Caki2 (cell line): ENCODE measurements at regions not wholly inside any gene's neighbourhood (a gene's known extent, or its start where the extent isn't known, plus 50 kb on each side); places are given as distances from the start of the nearest gene placed in this dataset.

Experiments used
- DNase-seq: peaks from one replicate; pipeline ENCODE4 v3.0.0-alpha.2; 2015; ENCODE audit warnings: low read depth
- in situ Hi-C: cut with HindIII; loops from 2 replicates; pipeline ENCODE4 v1.10.0; 2016; ENCODE audit warnings: low sequenced_read_pairs, low pct_unique_long_range_greater_than_20kb, mixed read lengths

DNA sequence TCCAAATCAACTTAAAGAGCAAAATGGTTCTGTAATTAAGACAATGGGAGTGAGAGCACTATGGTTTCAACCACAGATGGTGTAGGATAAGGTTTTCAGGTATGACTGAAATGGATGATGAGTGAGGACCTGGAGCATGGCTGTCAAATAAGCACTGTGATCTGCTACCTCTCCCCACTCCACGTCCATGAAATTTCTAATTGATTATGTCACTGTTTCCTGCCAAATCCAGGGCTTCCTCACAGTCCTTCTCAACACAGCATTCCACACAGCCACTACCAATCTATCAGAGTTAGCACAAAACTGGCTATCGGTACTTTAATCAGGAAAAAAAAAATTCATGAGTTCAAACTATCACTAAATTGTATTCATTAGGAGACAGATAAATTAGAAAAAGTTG lies 420.4 kb upstream of the WWC1 start:
- in situ Hi-C loops = no loop called here
- DNase-seq = no peak

GRCh38 chr5:167872791-167873190 lies 418.7 kb upstream of the WWC1 start:
- in situ Hi-C loops = no loop called here
- no peak for DNase-seq

GRCh38 chr5:167877114-167877722 lies 414.2 kb upstream of the WWC1 start:
- DNase-seq = no peak
- in situ Hi-C loops = no loop called here

- no peak for DNase-seq
- in situ Hi-C loops = no loop called here
These were observed 413.5 kb upstream of the WWC1 start for GRCh38 chr5:167877924-167878323.

- no peak for DNase-seq
- in situ Hi-C loops = no loop called here
These were observed 411.0 kb upstream of the WWC1 start for GRCh38 chr5:167880420-167880819.

GRCh38 chr5:167881041-167881440 lies 410.4 kb upstream of the WWC1 start:
- in situ Hi-C loops = no loop called here

DNA sequence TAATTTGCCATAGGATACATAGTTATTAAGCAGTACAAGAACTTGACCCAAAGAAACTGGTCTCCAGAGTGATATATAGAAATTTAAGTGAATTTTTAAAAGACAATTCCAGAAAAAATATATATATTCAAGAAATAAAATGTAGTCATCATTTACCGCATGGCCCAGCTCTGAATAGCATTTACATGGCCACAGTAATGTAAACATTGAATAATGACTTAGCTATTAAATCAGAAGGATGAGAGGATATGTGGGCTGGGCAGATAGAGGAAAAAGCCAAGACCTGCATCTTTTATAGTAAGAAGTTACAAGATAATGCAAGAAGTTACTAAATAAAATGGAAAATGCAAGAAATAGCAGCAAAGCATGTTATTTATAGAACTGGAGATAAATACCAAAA lies 405.2 kb upstream of the WWC1 start:
- in situ Hi-C loops = no loop called here
- no peak for DNase-seq

More at GRCh38 chr5:167881041-167881440, 410.4 kb upstream of the WWC1 start:
- DNase-seq = no peak

- no peak for DNase-seq
- in situ Hi-C loops = no loop called here
These were observed 403.1 kb upstream of the WWC1 start for GRCh38 chr5:167888393-167888792.

- in situ Hi-C loops = no loop called here
These were observed 402.2 kb upstream of the WWC1 start for GRCh38 chr5:167889276-167889675.

DNA sequence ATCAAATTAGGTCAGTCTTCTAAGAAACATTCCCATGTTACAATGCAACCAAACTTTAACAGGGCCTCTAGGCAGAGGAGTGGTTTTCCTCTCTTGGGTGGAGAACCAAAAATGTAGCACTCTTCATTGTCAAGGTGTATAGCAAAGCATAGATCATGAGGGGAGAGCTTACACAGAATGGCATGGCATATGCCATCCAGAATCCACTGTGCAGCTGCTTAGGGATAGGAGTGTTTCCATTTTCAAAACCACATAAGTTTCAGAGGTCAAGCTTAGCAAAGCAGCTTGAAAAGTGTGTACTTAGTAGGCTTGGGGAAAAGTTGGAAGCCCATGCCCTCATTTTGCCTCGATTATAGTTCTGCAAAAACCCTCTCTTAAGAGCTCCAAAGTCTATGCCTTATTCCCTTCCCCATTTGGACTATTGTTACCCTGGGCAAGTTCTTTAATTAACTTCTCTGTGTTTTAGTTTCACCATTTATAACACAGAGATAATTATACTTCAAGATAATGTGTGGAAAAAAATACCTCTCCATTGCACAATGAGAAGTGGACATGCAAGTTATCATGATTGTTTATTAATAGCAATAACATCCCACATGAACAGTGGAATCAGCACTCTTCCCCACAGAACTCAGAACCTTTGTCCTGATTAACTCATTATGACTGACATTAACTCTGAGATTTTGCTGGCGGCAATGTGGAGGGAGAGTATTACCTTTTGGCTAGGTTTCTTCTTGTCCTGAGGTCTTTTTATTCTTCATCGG lies 398.9 kb upstream of the WWC1 start:
- DNase-seq = no peak
- in situ Hi-C loops = no loop called here

More at GRCh38 chr5:167889276-167889675, 402.2 kb upstream of the WWC1 start:
- no peak for DNase-seq

- no peak for DNase-seq
- in situ Hi-C loops = no loop called here
These were observed 398.2 kb upstream of the WWC1 start for GRCh38 chr5:167893271-167893670.

- DNase-seq = no peak
- in situ Hi-C loops = no loop called here
These were observed 396.6 kb upstream of the WWC1 start for GRCh38 chr5:167894631-167895472.

- in situ Hi-C loops = no loop called here
- no peak for DNase-seq
These were observed 395.4 kb upstream of the WWC1 start for GRCh38 chr5:167895899-167896659.

GRCh38 chr5:167896814-167897213 lies 394.6 kb upstream of the WWC1 start:
- no peak for DNase-seq
- in situ Hi-C loops = no loop called here

DNA sequence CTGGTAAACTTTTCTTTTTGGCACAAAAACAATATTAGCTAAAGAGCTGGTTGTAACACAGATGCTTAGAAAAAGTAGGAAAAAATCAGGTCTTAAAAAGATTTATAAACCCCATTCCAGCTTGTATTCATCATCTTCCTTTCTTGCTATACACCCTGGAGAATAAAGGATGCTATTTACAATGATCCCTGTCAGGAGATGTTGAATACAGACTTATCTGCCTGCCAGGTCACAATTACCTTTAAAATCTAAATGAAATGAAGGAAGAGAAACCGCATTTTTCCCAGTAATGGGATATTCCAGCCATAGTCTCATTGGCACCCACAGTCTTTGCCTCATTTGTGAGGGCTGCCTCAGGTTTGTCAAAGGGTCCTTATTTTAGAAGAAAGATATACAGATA lies 394.1 kb upstream of the WWC1 start:
- DNase-seq = no peak
- in situ Hi-C loops = no loop called here

- in situ Hi-C loops = no loop called here
- DNase-seq = no peak
These were observed 392.9 kb upstream of the WWC1 start for GRCh38 chr5:167898361-167899042.

DNA sequence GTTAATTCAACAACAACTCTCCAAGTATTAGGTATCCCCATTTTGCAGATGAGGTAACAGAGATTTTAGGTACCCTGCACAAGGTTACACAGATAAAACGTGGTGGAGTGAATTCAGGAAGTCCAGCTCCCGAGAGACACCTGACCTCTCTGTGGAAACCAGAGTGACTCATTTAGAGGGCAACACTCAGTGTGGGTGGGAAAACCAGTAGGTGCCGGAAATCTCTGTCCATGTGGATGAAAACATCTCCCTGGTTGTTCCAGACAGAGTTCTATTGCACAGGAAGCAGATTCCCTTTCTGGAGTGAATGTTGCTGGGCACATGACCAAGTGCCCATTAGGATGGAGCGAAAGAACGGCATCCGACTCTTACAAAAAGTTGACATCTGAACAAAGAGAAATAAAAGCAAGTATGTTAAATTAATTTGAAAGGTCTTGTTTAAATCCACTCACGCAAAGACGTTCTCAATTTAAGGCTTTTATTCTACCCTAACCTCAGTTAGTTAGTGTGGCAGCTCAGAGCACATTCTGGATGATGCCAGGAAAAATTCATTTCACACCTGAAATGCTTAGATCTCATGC lies 391.9 kb upstream of the WWC1 start:
- no peak for DNase-seq
- in situ Hi-C loops = no loop called here
